Stimulated activated CD4-positive, alpha-beta T cell treated with anti-CD3 and anti-CD28 coated beads, Interleukin-4, amount 100 ng/mL, for 48 hours (primary cell): ENCODE measurements at regions not wholly inside any gene's neighbourhood (a gene's known extent, or its start where the extent isn't known, plus 50 kb on each side); places are given as distances from the start of the nearest gene placed in this dataset.
"Not testable (repeated sequence)": the region's sequence is repeated elsewhere in the genome, so short reads cannot be mapped to it uniquely, and the experiment has no call there.

ENCODE experiments used
- DNase-seq, 2 donors: peaks; one replicate each; pipeline ENCODE4 v3.0.0-alpha.2; 2020; ENCODE audit warnings: low read depth in 2 of 2

DNA sequence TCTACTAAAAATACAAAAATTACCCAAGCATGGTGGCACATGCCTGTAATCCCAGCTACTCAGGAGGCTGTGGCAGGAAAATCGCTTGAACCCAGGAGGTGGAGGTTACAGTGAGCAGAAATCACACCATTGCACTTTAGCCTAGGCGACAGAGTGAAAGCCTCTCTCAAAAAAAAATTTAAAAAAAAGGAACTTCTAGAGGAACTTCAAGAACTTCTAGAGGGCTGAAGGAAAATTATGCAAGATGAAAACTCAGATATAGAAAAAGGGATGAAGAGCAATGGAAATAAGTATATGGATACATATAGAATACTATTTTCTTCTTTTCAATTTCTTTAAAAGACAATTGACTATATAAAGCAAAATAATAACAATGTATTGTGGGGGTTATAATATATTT lies 51.2 kb upstream of the PRR5 start:
- no peak for DNase-seq

DNA sequence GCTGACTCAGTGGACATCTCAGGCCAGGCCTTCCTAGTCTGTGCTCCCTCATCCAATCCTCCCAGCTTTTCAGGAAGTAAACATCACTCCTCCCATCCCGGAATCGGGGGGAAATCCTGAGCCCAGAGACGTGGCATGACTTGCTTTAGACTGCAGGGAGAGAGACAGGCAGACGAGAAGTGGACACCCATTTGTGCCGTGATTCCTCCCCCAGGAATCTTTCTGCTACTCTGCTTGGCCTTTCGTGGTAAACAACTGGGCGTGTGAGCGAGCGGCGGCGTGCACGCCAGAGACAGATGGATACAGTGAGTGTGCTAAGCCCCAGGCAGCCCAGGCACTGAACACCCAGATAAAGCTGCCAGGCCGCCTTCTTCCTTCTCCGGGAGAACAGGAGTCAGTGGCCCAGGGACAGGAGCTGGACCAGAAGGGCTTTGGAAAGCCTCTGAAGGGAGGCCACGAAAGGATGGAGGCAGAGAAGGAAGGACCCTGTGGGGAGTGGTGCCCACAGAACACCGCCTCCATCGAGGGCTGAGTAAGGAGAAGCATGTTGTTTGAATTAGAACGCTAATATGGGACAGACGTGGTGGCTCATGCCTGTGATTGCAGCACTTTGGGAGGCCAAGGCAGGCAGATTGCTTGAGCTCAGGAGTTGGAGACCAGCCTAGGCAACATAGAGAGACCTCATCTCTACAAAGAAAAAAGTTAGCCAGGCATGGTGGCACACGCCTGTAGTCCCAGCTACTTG lies 53.0 kb upstream of the PRR5 start:
- DNase-seq: no peak

DNA sequence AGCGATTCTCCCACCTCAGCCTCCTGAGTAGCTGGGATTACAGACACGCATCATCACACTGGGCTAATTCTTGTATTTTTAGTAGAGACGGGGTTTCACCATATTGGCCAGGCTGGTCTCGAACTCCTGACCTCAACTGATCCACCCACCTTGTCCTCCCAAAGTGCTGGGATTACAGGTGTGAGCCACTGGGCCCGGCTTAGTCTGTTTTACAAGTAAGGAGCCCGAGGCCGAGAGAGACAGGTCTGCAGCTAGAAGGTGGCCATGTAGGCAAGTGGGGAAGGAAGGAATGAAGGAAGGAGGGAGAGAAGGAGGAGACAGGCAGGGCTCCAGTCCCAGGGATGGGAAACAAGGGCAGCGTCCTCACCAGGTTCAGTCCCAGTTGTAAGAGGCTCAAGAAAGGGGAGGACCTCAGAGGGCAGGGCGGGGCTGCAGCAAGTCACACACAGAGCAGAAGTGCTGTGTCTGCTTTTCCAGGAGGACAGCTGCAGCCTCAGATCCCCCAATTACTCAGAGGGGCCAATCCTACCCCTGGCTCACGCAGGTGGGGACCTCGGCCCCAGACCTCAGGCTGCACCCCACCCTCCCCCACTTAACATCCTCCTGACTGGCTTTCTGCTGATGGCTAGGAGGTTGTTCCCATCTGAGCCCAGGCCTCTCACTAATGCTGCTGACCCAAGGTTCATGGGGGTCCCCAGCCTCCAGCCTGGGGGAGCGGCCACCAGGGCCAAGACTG lies 53.8 kb upstream of the PRR5 start:
- DNase-seq: no peak

DNA sequence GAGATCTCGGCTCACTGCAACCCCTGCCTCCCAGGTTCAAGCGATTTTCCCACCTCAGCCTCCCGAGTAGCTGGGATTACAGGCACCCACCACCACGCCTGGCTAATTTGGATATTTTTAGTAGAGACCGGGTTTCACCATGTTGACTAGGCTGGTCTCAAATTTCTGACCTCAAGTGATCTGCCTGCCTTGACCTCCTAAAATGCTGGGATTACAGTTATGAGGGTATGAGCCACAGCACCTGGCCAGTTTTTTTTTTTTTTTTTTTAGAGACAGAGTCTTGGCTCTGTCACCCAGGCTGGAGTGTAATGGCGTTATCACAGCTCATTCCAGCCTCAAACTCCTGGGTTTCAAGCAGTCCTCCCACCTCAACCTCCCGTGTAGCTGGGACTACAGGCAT lies 54.9 kb upstream of the PRR5 start:
- DNase-seq: no peak

DNA sequence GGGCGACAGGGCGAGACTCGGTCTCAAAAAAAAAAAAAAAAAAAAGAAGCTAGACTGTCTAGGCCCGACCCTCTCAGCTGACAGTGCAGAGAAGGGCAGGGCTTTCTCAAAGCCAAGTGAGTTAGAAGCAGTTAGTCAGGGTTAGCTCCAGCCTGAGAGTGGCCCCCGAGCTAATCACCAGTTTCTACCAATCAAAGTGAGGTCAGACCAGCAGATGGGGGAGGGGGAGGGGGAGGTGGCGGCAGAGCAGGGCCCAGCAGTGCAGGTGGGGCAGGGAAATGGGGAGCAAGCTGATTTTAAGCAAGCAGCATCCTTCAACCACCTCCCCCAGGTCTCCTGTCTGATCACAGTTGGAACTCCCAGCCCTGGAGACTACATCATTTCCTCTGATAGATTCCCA lies 55.3 kb upstream of the PRR5 start:
- no peak for DNase-seq

DNA sequence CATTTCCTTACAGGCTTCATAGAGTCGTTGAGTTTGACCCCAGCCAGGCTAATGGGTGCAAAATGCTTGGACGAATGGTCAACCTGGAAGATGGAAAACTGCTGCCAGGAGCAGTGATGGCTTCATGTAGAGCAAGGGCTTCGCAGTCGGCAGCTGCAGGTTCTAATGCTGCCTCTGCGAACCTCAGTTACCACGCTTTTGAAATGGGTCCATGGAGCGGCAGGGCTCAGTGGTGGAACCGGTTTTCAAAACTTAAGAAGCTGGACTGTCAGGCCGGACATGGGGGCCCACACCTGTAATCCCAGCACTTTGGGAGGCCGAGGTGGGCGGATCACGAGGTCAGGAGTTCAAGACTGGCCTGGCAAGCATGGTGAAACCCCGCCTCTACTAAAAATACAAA lies 55.9 kb upstream of the PRR5 start:
- no peak for DNase-seq

DNA sequence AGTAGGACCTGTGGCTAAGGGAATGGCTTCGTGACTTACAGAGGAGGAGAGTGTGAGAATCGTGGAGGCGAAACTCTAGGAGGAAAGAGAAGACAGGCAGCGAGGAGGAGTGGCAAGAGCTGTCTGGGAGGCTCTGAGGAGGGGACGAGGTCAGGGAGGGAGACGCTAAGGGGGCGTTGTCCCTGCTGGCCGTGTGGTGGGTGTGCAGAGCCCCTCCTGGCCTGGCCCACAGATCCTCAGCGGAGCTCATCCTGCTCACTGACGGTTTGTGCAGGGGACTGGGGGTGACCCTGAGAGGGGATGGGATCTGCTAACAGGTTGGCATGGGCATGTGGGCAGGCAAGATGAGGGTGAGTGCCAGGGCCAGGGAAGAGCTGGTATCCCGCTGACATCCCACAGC lies 56.5 kb upstream of the PRR5 start:
- DNase-seq: no peak

DNA sequence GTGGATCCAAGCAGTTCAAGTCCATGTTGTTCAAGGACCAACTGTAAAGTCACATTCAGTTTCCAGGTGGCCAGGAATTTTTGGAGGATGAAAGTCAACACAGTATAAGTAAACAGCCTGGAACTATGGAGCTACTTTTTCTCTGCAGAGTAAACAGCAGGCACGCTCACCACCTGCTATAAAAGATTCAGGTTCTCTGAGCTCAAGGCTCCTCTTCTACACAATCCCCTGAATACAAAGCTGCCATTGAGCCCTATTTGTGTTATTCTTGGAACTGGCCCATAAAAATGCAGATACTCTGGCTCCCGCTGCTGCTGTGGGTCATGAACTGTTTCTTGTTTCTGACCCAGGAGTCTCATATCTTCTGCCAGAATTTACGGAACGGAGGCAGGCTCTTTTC lies 56.9 kb upstream of the PRR5 start:
- no peak for DNase-seq

DNA sequence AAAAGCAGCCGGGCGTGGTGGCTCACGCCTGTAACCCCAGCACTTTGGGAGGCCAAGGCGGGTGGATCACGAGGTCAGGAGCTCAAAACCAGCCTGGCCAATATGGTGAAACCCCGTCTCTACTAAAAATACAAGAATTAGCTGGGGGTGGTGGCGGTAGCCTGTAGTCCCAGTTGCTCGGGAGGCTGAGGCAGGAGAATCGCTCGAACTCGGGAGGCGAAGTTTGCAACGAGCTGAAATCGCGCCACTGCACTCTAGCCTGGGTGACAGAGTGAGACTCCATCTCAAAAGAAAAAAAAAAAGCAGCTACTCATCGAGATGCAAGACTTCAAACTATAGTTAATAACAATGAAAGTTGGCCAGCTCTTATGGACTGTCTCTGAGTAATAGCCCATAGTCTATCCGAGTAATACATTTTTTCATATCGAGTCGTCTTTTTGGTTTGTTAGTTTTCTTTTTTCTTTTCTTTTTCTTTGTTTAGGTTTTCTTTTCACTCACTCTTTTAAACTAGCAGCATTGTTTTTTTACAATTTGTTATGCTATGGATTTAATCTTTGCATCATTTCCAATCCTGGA lies 58.4 kb upstream of the PRR5 start:
- not testable (repeated sequence) for DNase-seq

DNA sequence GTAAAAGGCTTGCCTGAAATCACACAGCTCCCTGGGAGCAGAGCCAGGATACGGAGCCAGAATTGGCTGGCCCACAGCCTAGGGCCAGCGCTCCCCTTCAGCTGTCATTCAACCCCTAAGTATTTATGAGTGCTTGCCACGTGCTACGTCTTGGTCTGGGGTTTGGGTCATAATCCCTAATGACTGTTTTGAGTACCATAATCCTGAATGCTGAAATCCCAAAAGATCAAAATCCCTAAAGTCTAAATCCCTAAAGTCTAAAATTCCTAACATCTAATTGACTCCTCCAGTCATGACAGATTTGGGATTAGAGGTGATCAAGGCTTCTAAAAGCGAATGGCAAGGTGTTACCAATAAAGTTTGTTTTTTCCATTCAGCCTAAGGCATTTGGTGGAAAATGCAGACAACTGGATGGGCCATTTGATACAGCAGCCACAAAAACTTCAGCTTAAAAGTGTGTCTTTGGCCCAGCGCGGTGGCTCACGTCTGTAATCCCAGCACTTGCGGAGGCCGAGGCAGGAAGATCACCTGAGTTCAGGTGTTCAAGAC lies 59.8 kb upstream of the PRR5 start:
- DNase-seq: no peak

DNA sequence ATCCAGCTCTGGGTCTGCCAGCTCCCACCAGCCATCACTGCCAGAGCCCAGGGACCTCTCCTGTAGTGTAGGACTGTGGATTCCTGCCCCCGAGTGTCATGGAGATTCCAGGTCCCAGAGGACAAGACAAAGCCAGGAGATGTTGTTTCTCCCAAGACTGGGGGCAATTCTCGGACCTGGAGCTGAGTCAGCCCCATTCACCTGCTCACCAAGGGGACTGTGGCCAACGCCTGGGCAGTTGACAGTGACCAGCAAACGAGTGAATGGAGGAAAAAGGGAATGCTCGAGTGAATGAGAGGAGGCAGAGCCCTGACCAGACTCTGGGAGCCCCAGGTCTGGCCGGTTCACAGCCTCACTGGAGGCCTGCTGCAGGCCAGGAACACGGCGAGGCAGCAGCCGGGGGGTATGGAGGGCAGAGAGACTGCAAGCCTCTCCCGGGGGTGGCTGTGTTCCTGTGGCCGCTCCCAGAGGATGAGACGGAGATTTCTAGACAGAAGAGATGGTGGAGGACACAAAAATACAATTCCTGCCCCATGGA lies 61.3 kb upstream of the PRR5 start:
- no peak for DNase-seq

DNA sequence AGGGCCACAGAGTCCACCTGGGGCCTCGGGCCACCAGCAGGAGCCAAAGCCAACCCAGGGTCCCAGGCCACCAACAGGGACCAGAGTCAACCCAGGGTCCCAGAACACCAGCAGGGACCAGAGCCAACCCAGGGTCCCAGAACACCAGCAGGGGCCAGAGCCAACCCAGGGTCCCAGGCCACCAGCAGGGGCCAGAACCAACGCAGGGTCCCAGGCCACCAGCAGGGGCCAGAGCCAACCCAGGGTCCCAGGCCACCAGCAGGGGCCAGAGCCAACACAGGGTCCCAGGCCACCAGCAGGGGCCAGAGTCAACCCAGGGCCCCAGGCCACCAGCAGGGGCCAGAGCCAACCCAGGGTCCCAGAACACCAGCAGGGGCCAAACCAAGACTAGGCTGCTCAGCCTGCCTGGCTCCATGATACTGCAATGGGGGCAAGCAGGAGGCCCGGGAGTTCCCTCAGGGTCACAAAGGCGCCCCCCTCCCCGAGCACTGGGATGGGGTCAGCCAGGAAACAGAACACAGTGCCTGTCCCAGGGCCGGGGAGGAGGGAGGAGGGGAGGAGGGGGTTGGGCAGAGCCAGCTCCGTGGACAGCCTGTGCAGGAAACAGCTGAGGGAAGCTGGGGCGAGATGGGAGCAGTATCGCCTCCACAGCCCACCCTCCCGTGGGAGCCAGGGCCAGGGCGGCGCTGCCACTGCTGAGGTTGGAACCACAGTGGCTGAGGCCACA lies 62.0 kb upstream of the PRR5 start:
- DNase-seq: no peak

DNA sequence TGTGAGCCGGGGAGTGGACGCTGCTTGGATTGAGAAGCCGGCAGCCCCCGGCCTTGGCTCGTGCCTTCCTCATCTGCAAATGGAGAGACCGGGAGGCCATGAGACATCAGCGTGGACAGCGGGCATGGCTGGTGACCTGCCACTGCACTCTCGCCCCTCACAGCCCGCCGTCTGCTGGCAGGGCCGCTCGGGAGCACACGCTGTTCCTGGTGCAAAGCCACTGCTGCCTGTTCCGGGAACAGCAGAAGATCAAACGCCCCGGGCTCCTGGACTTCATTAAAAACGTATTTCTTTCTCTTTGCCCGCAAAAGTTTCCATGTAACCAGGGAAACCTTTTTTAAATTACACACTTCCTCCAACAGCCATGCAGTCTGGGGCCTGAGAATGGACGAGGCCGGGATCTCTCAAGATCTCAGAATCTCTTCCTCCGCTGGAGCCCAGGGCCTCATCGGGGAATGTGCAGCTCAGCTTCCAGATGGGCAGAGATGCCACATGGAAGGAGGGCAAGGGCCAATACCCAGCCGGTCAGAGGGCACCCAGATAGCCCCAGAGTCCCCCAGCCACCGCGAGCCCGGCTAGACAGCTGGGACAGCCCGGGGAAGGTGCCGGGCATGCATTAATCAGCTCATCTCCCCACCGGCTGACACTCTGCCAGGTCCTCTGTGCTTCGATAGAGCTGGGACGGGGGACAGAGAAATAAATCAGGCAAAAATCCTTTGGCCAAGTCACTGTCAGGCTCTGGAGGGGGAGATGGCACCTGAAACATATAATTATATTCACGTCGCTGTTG lies 62.8 kb upstream of the PRR5 start:
- no peak for DNase-seq

DNA sequence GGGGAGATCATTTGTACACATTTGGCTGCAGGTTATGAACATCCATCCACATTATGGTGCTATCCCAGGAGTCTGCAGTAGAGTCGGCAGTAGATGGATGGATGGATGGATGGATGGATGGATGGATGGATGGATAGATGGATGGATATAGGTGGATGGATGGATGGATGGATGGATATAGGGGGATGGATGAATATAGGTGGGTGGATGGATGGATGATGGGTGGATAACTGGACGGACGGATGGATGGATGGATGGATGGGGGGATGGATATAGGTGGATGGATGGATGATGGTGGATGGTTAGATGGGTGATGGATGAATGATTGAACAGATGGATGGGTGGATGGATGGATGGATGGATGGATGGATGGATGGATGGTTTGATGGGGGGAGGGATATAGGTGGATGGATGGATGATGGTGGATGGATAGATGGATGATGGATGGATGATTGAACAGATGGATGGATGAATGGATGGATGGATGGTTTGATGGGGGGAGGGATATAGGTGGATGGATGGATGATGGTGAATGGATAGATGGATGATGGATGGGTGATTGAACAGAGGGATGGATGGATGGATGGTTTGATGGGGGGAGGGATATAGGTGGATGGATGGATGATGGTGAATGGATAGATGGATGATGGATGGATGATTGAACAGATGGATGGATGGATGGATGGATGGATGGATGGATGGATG lies 65.3 kb upstream of the PRR5 start:
- DNase-seq: not testable (repeated sequence)

DNA sequence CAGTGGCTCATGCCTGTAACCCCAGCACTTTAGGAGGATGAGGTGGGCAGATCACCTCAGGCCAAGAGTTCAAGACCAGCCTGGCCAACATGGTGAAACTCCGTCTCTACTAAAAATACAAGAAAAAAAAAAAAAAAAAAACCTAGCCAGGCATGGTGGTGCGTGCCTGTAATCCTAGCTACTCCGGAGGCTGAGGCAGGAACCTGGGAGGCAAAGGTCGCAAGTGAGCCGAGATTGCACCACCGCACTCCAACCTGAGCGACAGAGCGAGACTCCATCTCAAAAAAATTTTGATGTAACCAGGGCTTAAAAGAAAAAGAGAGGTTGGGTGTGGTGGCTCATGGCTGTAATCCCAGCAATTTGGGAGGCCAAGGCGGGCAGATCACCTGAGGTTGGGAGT lies 66.4 kb upstream of the PRR5 start:
- DNase-seq: not testable (repeated sequence)

DNA sequence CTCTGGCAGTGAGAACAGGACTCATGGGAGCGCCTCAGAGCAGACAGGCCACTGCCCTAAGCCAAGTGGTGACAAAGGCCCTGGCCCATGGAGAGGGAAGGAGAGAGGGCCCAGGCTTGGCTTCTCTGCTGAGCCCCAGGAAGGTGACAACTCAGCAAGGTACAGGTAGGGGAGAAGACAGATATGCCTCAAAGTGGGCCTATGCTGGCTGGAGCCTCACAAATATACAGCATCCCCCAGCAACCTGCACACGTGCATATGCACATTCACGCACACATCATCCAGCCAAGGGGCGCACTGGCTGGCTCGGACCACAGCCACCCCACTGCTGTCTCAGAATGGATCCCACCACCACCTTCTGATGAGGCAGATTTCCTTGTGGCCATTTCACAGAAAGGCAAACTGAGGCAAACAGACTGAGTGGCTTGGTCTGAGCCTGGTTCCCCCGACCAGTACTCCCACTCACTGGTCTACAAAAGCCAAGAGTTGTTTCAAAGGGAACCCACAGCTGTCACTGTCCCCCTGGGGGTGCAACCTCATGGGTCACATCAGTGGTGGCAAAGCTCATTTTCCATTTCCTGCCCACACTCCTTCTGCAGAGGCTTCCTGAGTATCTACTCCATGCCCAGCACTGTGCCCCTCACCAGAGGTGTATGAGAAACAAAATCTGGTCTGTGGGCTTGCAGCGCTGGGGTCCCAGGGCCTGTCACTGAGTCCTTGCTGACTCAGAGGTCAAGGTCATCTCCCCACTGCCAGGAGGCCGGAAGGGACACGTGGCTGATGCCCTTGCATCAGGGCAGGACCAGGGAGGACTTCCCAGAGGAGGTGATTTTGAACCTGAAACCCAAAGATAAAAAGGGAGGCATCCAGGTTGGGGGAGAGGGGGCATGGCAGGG lies 67.3 kb upstream of the PRR5 start:
- DNase-seq: no peak

DNA sequence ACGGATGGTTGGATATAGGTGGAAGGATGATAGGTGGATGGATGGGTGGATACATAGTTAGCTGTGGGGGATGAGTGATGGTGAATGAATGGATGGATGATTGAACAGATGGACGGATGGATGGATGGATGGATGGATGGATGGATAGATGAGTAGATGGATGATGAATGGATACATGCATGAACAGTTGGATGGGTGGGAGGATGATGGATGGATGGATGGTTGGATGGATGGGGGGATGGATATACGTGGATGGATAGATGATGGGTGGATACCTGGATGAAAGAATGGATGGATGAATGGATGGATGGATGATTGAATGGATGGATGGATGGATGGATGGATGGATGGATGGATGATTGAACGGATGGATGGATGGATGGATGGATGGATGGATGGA lies 68.4 kb upstream of the PRR5 start:
- no peak for DNase-seq

DNA sequence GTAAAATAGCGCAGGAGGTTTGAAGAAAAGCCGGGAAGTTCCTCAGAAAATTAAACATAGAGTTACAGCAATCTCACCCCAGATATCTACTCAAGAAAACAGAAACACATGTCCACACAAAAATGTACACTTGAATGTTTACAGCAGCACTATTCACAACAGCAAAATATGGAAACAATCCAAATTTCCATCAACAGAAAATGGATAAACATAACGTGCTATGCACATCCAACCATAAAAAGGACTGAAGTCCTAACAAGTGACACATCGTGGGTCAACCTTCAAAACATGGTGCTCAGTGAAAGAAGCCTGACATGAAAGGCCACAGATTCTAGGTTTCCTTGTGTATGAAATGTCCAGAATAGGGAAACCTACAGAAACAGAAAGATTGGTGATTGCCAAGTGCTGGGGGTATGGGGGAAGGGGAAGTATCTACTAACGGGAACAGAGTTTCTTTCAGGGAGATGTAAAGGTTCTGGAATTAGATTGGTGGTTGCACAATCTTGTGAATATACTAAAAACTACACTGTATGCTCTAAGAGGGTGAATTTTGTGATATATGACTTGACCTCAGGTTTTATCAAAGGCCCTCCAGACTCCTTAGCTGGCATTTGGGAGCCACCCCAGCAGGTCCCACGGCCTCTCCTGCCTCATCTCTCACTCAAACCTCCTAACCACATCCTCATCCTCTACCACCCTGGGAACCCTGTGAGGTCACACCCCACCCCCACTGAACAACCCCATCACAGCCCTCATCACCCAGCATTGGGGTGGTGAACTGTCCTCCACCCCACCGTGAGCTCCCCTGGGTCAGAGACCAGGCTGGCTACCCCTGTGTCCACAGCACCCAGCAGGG lies 69.2 kb upstream of the PRR5 start:
- DNase-seq: no peak

DNA sequence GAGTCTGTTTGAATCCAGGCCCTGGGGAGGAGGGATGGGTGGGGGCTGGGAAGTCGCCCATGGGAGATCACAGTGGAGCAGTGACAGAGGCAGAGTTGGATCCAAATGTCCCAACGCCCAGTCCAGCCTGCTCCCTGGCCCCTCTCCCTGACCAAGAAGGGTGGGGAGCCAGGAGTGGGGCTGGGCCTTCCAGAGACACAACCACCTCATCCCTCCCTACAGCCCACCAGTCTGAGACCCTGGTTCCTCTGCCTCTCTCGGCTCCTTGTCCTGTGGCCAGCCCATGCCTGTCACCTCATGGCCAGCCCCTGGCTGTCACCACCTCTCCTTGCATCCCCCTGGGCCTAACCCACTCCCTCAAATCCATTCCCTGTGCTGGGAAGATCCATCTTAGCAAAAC lies 71.2 kb upstream of the PRR5 start:
- no peak for DNase-seq
